Mesothelial cell of epicardium (in vitro differentiated cells): ENCODE measurements at regions not wholly inside any gene's neighbourhood (a gene's known extent, or its start where the extent isn't known, plus 50 kb on each side); places are given as distances from the start of the nearest gene placed in this dataset.
A peak's percentile ranks its signal among the peaks of the same experiment; 100 is the strongest.

Source experiments
- DNase-seq, 2 experiments: peaks; one replicate each; pipeline ENCODE4 v3.0.0; 2021; ENCODE audit warnings: low spot score in 2 of 2; ENCODE audit not compliant: unreplicated experiment in 2 of 2
- H3K27ac Mint-ChIP-seq: 2 replicates; pipeline ENCODE4 v1.8.0; 2021; ENCODE audit warnings: mixed read lengths
- H3K27me3 Mint-ChIP-seq: 2 replicates; pipeline ENCODE4 v1.8.0; 2021; ENCODE audit warnings: low read depth, mixed read lengths
- H3K36me3 Mint-ChIP-seq: 2 replicates; pipeline ENCODE4 v1.8.0; 2021; ENCODE audit warnings: mixed read lengths
- H3K4me1 Mint-ChIP-seq: 2 replicates; pipeline ENCODE4 v1.8.0; 2021; ENCODE audit warnings: mixed read lengths
- H3K4me3 Mint-ChIP-seq: 2 replicates; pipeline ENCODE4 v1.8.0; 2021; ENCODE audit warnings: mild to moderate bottlenecking, moderate library complexity, mixed read lengths
- H3K9me3 Mint-ChIP-seq: 2 replicates; pipeline ENCODE4 v1.8.0; 2021; ENCODE audit warnings: mixed read lengths
- CTCF ChIP-seq: fragments of 200-600 bp; sonication (generic); IDR thresholded peaks from one replicate; pipeline ENCODE4 v1.5.0; 2021; ENCODE audit warnings: antibody characterized with exemption; ENCODE audit not compliant: unreplicated experiment

- H3K4me3 Mint-ChIP-seq = no peak overlapping the region
- DNase-seq = no peak
- no peak for TF ChIP-seq CTCF
- no peak overlapping the region for H3K27ac Mint-ChIP-seq
- H3K4me1 Mint-ChIP-seq = peaks cover 16% of the 10 kb centered on the region
- H3K9me3 Mint-ChIP-seq = peaks cover 8% of the 10 kb centered on the region
- no peaks in the 10 kb centered on the region for H3K36me3 Mint-ChIP-seq
- H3K27me3 Mint-ChIP-seq = no peaks in the 10 kb centered on the region
Observed at GRCh38 chr9:86594724-86595123, 240.5 kb upstream of the TUT7 start.

DNA sequence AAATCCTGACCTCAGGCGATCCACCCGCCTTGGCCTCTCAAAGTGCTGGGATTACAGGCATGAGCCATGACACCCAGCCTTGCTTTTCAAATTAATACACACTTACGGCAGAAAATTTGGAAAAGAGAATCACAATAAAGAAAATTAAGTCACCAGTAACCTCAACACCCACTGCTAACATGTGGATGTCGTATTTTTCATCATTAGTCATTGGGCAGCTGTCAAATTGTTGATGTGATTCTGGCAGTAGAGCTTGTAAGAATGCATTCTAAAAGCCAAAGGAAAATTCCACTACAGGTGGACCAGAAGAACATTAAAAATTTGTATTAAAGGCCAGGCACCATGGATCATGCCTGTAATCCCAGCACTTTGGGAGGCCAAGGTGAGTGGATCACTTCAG, 237.3 kb upstream of the TUT7 start:
- Mint-ChIP-seq H3K27ac (no peak overlapping the region), H3K9me3 (peaks cover 3% of the 10 kb centered on the region), H3K36me3 (no peaks in the 10 kb centered on the region), H3K4me3 (no peak overlapping the region), H3K27me3 (peaks cover 3% of the 10 kb centered on the region), H3K4me1 (peaks cover 5% of the 10 kb centered on the region)
- TF ChIP-seq CTCF = no peak
- DNase-seq = no peak

DNA sequence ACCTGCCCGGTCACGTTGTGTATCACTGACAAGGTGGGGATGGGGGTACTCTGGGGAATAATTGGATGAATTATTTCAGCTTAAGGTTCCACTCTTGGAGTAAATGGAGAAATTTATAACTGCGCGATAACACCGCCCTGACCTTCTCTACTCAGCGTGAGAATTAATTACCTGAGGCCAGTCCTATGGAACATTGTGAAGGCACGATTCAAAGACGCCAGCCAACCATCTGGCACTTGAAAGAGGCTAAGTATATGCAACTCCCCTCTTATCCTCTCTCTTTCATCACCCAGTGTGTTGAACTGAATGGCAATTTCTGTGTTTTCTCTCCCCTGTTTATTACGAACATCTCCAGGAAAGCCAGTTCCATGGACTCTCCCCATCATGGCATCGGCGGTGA, 235.5 kb upstream of the TUT7 start:
- H3K9me3 Mint-ChIP-seq = no peaks in the 10 kb centered on the region
- H3K36me3 Mint-ChIP-seq = no peaks in the 10 kb centered on the region
- peaks cover 3% of the 10 kb centered on the region for H3K27me3 Mint-ChIP-seq
- no peak overlapping the region for H3K4me3 Mint-ChIP-seq
- H3K4me1 Mint-ChIP-seq = peaks cover 16% of the 10 kb centered on the region
- DNase-seq = no peak
- H3K27ac Mint-ChIP-seq = no peak overlapping the region
- no peak for TF ChIP-seq CTCF

DNA sequence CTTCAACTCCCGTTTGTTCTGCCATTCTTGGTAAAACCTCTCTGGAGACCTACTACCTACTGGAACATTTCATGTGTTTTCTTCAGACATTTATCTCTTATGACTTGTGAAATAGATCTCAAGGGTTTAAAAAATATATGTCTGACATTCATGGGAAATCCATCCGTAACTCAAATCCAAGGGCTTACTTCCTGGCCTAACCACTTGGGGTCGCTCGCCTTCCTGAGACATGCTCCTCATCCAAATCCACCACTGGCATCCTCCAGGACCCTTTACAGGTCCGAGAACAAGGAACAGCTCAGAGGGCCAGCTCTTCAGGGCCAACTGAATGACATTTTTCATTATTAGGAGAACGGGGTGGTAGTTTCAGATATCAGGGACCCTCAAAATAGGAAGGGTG, 235.1 kb upstream of the TUT7 start:
- Mint-ChIP-seq H3K27ac (no peak overlapping the region), H3K36me3 (no peaks in the 10 kb centered on the region), H3K4me1 (peaks cover 18% of the 10 kb centered on the region), H3K4me3 (no peak overlapping the region), H3K27me3 (peaks cover 3% of the 10 kb centered on the region), H3K9me3 (no peaks in the 10 kb centered on the region)
- TF ChIP-seq CTCF = no peak
- no peak for DNase-seq

DNA sequence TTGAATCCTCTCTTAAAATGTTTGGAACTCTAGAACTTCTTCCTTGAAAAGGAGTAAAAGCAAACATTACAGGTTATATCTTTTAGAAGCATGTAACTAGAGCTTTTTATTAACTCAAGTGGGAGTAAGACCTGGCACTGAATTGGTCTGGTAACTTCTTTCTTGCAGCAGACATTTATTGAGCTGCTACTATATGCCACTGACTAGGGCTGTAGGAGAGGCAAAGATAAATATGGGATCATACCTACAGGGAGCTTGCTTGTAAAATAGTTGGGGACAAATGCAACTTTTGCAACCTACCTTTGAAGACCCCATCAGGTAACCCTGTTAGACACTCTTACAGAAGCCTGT, 231.9 kb upstream of the TUT7 start:
- H3K4me1 Mint-ChIP-seq = peaks cover 23% of the 10 kb centered on the region
- H3K27me3 Mint-ChIP-seq = peaks cover 3% of the 10 kb centered on the region
- DNase-seq = no peak
- no peak for TF ChIP-seq CTCF
- peak overlapping the region; percentile 93 for H3K27ac Mint-ChIP-seq
- H3K4me3 Mint-ChIP-seq = peak overlapping the region; percentile 51
- no peaks in the 10 kb centered on the region for H3K9me3 Mint-ChIP-seq
- no peaks in the 10 kb centered on the region for H3K36me3 Mint-ChIP-seq

GRCh38 chr9:86585422-86586143, 231.4 kb upstream of the TUT7 start:
- H3K27ac Mint-ChIP-seq = peak overlapping the region; percentile 93
- peak overlapping the region; percentile 51 for H3K4me3 Mint-ChIP-seq
- H3K27me3 Mint-ChIP-seq = peaks cover 4% of the 10 kb centered on the region
- H3K4me1 Mint-ChIP-seq = peaks cover 28% of the 10 kb centered on the region
- H3K9me3 Mint-ChIP-seq = no peaks in the 10 kb centered on the region
- H3K36me3 Mint-ChIP-seq = no peaks in the 10 kb centered on the region
- TF ChIP-seq CTCF = no peak
- DNase-seq = no peak
